Ishikawa (cell line): ENCODE measurements at regions not wholly inside any gene's neighbourhood (a gene's known extent, or its start where the extent isn't known, plus 50 kb on each side); places are given as distances from the start of the nearest gene placed in this dataset.

Experiments
- CEBPB ChIP-seq: IDR thresholded peaks from 2 replicates; pipeline ENCODE4 v1.6.1; 2012
- CREB1 ChIP-seq: IDR thresholded peaks from 2 replicates; pipeline ENCODE4 v1.6.1; 2012; ENCODE audit warnings: low read depth
- EGR1 ChIP-seq: IDR thresholded peaks from 2 replicates; pipeline ENCODE4 v1.6.1; 2012
- EP300 ChIP-seq: IDR thresholded peaks from 2 replicates; pipeline ENCODE4 v1.6.1; 2012; ENCODE audit warnings: borderline replicate concordance
- FOXM1 ChIP-seq: IDR thresholded peaks from 2 replicates; pipeline ENCODE4 v1.6.1; 2012; ENCODE audit warnings: low read depth, borderline replicate concordance
- NFIC ChIP-seq: IDR thresholded peaks from 2 replicates; pipeline ENCODE4 v1.6.1; 2012
- RAD21 ChIP-seq: IDR thresholded peaks from 2 replicates; pipeline ENCODE4 v1.6.1; 2012; ENCODE audit warnings: low read depth
- TAF1 ChIP-seq: IDR thresholded peaks from 2 replicates; pipeline ENCODE4 v1.6.1; 2012; ENCODE audit warnings: low read depth, mild to moderate bottlenecking
- TCF12 ChIP-seq: IDR thresholded peaks from 2 replicates; pipeline ENCODE4 v1.6.1; 2012; ENCODE audit warnings: low read depth
- TEAD4 ChIP-seq: IDR thresholded peaks from 2 replicates; pipeline ENCODE4 v1.6.1; 2012
- YY1 ChIP-seq: IDR thresholded peaks from 2 replicates; pipeline ENCODE4 v1.6.1; 2012; ENCODE audit warnings: low read depth
- ZBTB7A ChIP-seq: IDR thresholded peaks from 2 replicates; pipeline ENCODE4 v1.6.1; 2012; ENCODE audit warnings: low read depth
- TF ChIP-seq, protein P1 (sequence below): IDR thresholded peaks from 2 replicates; pipeline ENCODE4 v1.6.1; 2012; ENCODE audit warnings: low read depth, mild to moderate bottlenecking
- TF ChIP-seq, protein P2 (sequence below): IDR thresholded peaks from 2 replicates; pipeline ENCODE4 v1.6.1; 2012
- TF ChIP-seq, protein P3 (sequence below): IDR thresholded peaks from 2 replicates; pipeline ENCODE4 v1.6.1; 2012

DNA sequence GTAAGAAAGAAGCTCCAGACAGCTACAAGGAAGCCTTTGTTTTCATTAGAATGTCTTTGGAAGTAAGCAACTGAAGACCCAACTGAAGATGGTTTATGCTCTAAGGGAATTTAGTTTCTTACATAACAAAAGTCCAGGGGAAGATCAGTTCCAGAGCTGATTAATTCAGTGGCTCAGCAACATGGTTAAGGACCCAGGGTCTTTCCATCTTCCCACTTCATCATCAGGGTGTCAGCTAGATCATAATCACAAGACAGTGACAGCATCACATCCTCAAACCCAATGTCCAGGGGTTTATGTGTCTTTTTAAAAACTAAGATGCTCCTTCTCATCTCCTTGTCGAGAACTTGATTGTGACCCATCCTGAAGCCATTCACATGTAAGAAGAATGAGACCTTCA is 119.7 kb upstream of the PRDM1 start:
- TF ChIP-seq TCF12, result no peak
- TF ChIP-seq, protein P1, sequence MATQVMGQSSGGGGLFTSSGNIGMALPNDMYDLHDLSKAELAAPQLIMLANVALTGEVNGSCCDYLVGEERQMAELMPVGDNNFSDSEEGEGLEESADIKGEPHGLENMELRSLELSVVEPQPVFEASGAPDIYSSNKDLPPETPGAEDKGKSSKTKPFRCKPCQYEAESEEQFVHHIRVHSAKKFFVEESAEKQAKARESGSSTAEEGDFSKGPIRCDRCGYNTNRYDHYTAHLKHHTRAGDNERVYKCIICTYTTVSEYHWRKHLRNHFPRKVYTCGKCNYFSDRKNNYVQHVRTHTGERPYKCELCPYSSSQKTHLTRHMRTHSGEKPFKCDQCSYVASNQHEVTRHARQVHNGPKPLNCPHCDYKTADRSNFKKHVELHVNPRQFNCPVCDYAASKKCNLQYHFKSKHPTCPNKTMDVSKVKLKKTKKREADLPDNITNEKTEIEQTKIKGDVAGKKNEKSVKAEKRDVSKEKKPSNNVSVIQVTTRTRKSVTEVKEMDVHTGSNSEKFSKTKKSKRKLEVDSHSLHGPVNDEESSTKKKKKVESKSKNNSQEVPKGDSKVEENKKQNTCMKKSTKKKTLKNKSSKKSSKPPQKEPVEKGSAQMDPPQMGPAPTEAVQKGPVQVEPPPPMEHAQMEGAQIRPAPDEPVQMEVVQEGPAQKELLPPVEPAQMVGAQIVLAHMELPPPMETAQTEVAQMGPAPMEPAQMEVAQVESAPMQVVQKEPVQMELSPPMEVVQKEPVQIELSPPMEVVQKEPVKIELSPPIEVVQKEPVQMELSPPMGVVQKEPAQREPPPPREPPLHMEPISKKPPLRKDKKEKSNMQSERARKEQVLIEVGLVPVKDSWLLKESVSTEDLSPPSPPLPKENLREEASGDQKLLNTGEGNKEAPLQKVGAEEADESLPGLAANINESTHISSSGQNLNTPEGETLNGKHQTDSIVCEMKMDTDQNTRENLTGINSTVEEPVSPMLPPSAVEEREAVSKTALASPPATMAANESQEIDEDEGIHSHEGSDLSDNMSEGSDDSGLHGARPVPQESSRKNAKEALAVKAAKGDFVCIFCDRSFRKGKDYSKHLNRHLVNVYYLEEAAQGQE, result no peak
- TF ChIP-seq ZBTB7A, result no peak
- TF ChIP-seq NFIC, result no peak
- TF ChIP-seq, protein P2, sequence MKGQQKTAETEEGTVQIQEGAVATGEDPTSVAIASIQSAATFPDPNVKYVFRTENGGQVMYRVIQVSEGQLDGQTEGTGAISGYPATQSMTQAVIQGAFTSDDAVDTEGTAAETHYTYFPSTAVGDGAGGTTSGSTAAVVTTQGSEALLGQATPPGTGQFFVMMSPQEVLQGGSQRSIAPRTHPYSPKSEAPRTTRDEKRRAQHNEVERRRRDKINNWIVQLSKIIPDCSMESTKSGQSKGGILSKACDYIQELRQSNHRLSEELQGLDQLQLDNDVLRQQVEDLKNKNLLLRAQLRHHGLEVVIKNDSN, result no peak
- TF ChIP-seq RAD21, result no peak
- TF ChIP-seq YY1, result no peak
- TF ChIP-seq TEAD4, result no peak
- TF ChIP-seq, protein P3, sequence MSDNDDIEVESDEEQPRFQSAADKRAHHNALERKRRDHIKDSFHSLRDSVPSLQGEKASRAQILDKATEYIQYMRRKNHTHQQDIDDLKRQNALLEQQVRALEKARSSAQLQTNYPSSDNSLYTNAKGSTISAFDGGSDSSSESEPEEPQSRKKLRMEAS, result no peak
- TF ChIP-seq FOXM1, result no peak
- TF ChIP-seq EGR1, result no peak
- TF ChIP-seq EP300, result no peak
- no peak for TF ChIP-seq TAF1
- no peak for TF ChIP-seq CREB1
- TF ChIP-seq CEBPB, result no peak

DNA sequence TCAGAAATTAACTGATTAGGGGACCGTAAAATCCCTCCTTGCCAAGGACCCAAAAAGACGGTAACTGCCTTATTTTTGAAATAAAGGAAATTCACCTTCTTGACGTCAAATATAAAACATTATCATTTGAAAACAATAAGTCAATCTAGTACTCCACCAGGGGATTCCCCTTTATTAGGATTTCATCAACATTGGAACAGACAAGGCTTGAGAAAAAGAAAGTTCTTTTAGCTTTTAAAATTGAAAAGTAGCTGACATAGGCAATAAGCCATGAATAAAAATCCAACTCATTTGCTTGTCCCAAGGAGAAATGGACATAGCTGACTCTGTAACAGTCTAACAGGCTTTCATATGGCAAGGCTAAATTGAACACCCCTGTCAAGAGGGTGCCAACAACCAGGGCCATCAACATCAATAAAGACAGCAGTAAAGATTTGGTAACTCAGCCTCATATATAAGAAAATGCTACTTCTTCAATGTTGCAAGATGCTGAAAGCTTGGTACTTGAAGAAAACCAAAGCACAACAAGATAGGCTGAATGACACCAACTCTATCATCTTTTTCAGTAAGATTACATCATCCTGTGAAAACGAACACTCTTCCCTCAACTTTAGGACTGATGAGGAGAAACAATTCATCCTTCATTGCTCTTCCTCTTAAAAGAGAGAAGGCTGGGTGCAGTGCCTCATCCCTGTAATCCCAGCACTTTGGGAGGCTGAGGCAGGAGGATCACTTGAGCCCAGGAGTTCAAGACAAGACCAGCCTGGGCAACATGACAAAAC is 121.0 kb upstream of the PRDM1 start:
- no peak for TF ChIP-seq CREB1
- TF ChIP-seq NFIC, result no peak
- TF ChIP-seq, protein P1, result no peak
- TF ChIP-seq TAF1, result no peak
- TF ChIP-seq EGR1, result no peak
- TF ChIP-seq CEBPB, result no peak
- TF ChIP-seq EP300, result no peak
- TF ChIP-seq FOXM1, result no peak
- TF ChIP-seq ZBTB7A, result no peak
- TF ChIP-seq RAD21, result no peak
- TF ChIP-seq, protein P3, result no peak
- TF ChIP-seq TCF12, result no peak
- no peak for TF ChIP-seq YY1
- TF ChIP-seq, protein P2, result no peak
- TF ChIP-seq TEAD4, result no peak

DNA sequence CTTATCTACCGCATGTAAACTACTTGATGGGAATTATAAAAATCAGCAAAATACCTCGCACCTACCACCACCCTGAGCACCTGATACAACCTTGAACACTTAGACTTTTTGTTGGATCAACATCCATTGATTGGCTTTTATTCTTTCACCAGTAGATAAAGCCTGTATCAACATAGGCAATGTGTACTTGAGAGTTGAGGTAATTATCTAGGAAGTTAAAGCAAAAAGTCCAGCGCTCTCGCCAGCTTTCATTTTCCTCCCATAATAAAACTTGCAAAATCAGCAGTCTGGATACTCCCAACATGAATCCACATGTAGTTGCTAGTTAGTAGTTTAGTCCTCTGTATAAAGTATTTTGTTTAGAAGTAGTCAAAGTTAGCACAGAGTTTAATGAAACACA is 132.0 kb upstream of the PRDM1 start:
- TF ChIP-seq, protein P1, result no peak
- no peak for TF ChIP-seq TCF12
- no peak for TF ChIP-seq NFIC
- TF ChIP-seq TEAD4, result no peak
- TF ChIP-seq TAF1, result no peak
- no peak for TF ChIP-seq CEBPB
- TF ChIP-seq, protein P2, result no peak
- no peak for TF ChIP-seq FOXM1
- TF ChIP-seq EP300, result no peak
- TF ChIP-seq ZBTB7A, result no peak
- TF ChIP-seq YY1, result no peak
- TF ChIP-seq EGR1, result no peak
- TF ChIP-seq RAD21, result no peak
- no peak for TF ChIP-seq CREB1
- TF ChIP-seq, protein P3, result no peak
